Erythroblast (primary cell): ENCODE measurements at regions not wholly inside any gene's neighbourhood (a gene's known extent, or its start where the extent isn't known, plus 50 kb on each side); places are given as distances from the start of the nearest gene placed in this dataset.
"Not testable (repeated sequence)": the region's sequence is repeated elsewhere in the genome, so short reads cannot be mapped to it uniquely, and the experiment has no call there.

ENCODE experiments used
- GATA1 ChIP-seq: IDR thresholded peaks from 2 replicates; pipeline ENCODE4 v1.6.1; 2011; ENCODE audit warnings: low read depth, mild to moderate bottlenecking, control low read depth, low read length, moderate library complexity
- POLR2A ChIP-seq: IDR thresholded peaks from 2 replicates; pipeline ENCODE4 v1.6.1; 2011; ENCODE audit warnings: mild to moderate bottlenecking, low read length

- TF ChIP-seq POLR2A, GATA1: not testable (repeated sequence)
Observed at GRCh38 chr2:35440308-35440707, 915.3 kb upstream of the CRIM1 start.
